GM12892 (cell line): ENCODE measurements at regions not wholly inside any gene's neighbourhood (a gene's known extent, or its start where the extent isn't known, plus 50 kb on each side); places are given as distances from the start of the nearest gene placed in this dataset.

ENCODE experiments used
- POLR2A ChIP-seq: IDR thresholded peaks from 2 replicates; pipeline ENCODE4 v1.6.1; 2011; ENCODE audit warnings: low read depth, low read length, control low read depth
- POLR2AphosphoS5 ChIP-seq: IDR thresholded peaks from 2 replicates; pipeline ENCODE4 v1.6.1; 2011; ENCODE audit warnings: low read depth, low read length, control low read depth

DNA sequence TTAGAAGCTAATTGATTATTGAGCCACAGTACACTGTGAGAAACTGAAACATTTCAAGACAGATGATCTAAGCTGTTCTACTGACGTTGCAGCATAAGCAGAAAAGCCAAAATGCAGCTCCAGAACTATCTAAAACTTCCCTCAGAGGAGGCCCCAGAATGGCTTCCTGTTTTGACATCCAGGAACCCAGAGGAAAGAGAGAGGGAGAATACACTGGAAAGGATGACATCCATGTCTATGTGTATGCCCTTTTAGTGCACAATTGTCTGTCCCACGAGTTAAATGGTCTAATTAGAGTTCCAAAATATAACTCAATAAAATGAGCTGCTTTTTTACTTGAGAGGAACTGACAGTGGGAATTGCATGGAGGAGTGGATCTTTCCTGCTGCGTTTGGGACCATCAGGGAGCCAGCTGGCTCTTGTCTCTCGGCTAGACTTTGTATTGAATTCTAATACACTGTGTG is 688.1 kb downstream of the ZNF385D start:
- TF ChIP-seq POLR2AphosphoS5 (no peak), POLR2A (no peak)
